Cardiac muscle cell (in vitro differentiated cells and primary cell): ENCODE measurements at regions not wholly inside any gene's neighbourhood (a gene's known extent, or its start where the extent isn't known, plus 50 kb on each side); places are given as distances from the start of the nearest gene placed in this dataset.
"Not testable (repeated sequence)": the region's sequence is repeated elsewhere in the genome, so short reads cannot be mapped to it uniquely, and the experiment has no call there.

Experiments
- DNase-seq, 2 donors: peaks; one replicate each; pipeline versions ENCODE4 v3.0.0 to v3.0.0-alpha.2; 2010 to 2017; ENCODE audit warnings: low read depth in 1 of 2, low spot score in 1 of 2
- H3K27ac ChIP-seq: fragments of 200-600 bp; sonication (generic); 2 replicates; pipeline ENCODE4 v1.5.1; 2016
- H3K27me3 ChIP-seq: fragments of 200-600 bp; sonication (generic); 2 replicates; pipeline ENCODE4 v1.6.0; 2016; ENCODE audit warnings: control low read depth
- H3K36me3 ChIP-seq: fragments of 200-600 bp; sonication (generic); 2 replicates; pipeline ENCODE4 v1.5.1; 2016; ENCODE audit warnings: control low read depth
- H3K4me1 ChIP-seq: fragments of 200-600 bp; sonication (generic); 2 replicates; pipeline ENCODE4 v1.8.1; 2017; ENCODE audit warnings: low read depth, mild to moderate bottlenecking, mixed run types
- H3K4me3 ChIP-seq: fragments of 200-600 bp; sonication (generic); 2 replicates; pipeline ENCODE4 v1.5.1; 2016; ENCODE audit warnings: mild to moderate bottlenecking
- H3K9me3 ChIP-seq: fragments of 200-600 bp; sonication (generic); 2 replicates; pipeline ENCODE4 v1.5.1; 2017; ENCODE audit warnings: low read depth, mild to moderate bottlenecking, control low read depth
- TF ChIP-seq, protein P1 (sequence below): IDR thresholded peaks from 2 replicates; pipeline ENCODE4 v1.5.1; 2012; ENCODE audit warnings: low read depth, mild to moderate bottlenecking, low read length

GRCh38 chr7:115561335-115562110 lies 469.0 kb downstream of the TFEC start:
- Histone ChIP-seq H3K27me3 (no peaks in the 10 kb centered on the region), H3K9me3 (no peaks in the 10 kb centered on the region), H3K4me3 (no peak overlapping the region), H3K36me3 (no peaks in the 10 kb centered on the region), H3K27ac (no peak overlapping the region), H3K4me1 (no peaks in the 10 kb centered on the region)
- TF ChIP-seq, protein P1, sequence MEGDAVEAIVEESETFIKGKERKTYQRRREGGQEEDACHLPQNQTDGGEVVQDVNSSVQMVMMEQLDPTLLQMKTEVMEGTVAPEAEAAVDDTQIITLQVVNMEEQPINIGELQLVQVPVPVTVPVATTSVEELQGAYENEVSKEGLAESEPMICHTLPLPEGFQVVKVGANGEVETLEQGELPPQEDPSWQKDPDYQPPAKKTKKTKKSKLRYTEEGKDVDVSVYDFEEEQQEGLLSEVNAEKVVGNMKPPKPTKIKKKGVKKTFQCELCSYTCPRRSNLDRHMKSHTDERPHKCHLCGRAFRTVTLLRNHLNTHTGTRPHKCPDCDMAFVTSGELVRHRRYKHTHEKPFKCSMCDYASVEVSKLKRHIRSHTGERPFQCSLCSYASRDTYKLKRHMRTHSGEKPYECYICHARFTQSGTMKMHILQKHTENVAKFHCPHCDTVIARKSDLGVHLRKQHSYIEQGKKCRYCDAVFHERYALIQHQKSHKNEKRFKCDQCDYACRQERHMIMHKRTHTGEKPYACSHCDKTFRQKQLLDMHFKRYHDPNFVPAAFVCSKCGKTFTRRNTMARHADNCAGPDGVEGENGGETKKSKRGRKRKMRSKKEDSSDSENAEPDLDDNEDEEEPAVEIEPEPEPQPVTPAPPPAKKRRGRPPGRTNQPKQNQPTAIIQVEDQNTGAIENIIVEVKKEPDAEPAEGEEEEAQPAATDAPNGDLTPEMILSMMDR = peak; percentile 47
- peak in 1 of 2 donors; percentile 95 for DNase-seq

DNA sequence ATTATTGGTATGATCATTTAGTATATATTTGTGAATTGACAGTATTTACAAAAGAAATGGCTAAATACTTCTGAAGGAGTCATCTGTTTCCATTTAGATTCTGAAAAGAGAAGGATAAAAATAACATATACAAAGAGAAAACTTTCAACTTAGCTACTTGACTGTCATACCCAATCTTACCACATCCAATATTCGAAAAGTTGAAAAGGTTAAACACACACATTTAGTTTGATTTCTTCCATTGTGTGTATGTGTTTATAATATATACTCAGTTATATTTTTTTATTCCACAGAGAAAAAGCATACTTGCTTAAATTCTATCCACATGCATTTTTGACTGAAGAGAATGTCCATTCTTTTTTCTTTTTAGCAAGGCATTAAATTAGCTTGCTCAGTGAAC lies 470.7 kb downstream of the TFEC start:
- no peak for DNase-seq
- TF ChIP-seq, protein P1 = no peak
- H3K27ac ChIP-seq = no peak overlapping the region
- no peak overlapping the region for H3K4me3 ChIP-seq
- H3K27me3 ChIP-seq = no peaks in the 10 kb centered on the region
- no peaks in the 10 kb centered on the region for H3K9me3 ChIP-seq
- no peaks in the 10 kb centered on the region for H3K36me3 ChIP-seq
- H3K4me1 ChIP-seq = no peaks in the 10 kb centered on the region

DNA sequence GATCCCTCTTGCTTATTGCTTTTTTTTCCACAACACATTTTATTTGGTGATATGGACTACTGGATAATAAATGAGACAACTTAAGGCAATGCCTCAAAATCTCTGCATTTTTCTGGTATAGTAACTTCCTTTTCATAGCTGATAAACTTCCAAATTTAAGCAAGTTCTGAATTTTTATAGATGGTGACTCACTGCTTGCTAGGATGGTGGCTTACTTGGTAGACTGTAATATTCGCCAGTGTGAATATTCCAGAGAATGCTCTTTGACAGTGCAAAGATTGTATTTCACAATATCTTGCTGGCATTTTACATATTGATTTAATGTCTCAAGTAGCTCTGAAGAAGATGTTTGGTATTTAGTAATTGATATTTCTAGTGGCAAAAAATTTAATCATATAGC lies 472.4 kb downstream of the TFEC start:
- DNase-seq = peak in 1 of 2 donors; percentile 69
- Histone ChIP-seq H3K27ac (no peak overlapping the region), H3K27me3 (no peaks in the 10 kb centered on the region), H3K4me1 (no peaks in the 10 kb centered on the region), H3K9me3 (no peaks in the 10 kb centered on the region), H3K36me3 (no peaks in the 10 kb centered on the region), H3K4me3 (no peak overlapping the region)
- TF ChIP-seq, protein P1 = no peak

GRCh38 chr7:115557296-115557695 lies 473.3 kb downstream of the TFEC start:
- not testable (repeated sequence) for DNase-seq, H3K9me3 ChIP-seq, H3K36me3 ChIP-seq, H3K4me3 ChIP-seq, H3K27me3 ChIP-seq, H3K4me1 ChIP-seq, H3K27ac ChIP-seq

DNA sequence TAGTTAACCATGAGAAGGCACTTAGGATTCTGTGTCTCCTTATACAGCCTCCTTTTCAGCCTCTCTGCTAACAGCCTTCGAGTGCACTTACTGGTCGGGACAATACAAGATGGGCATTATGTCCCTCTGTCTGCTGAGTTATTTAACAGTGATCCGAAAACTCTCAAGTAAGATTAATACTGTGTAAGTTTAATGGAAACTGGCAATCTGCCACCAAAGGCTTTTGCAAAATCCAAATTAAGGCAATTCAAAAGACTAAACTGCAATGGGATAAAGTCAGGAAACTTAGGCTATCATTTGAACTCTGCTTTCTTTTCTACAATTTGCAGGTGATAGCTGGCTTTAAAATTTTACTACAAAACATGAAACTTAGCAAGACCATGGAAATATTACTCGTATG lies 477.8 kb downstream of the TFEC start:
- no peaks in the 10 kb centered on the region for H3K27me3 ChIP-seq
- TF ChIP-seq, protein P1 = no peak
- no peak overlapping the region for H3K4me3 ChIP-seq
- no peaks in the 10 kb centered on the region for H3K4me1 ChIP-seq
- no peaks in the 10 kb centered on the region for H3K9me3 ChIP-seq
- H3K27ac ChIP-seq = no peak overlapping the region
- no peak for DNase-seq
- no peaks in the 10 kb centered on the region for H3K36me3 ChIP-seq

DNA sequence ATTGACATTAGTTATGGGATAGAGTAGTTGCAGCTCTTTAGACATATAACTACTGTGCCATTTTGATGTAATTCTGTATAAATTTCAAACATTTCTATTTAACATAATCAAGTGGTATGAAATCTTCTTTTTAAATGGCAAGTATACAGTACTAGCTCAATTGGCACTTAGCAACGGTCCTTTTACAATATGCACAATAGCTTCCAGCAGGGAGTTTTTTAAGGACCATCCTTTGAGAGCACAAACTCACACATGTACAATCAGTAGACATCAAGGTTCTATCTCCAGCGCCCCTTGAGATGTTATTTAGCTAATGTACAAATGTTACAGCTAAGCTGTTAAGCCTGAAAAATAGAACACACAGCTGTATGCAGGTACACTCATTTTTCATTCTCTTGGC lies 480.7 kb downstream of the TFEC start:
- H3K4me1 ChIP-seq = no peaks in the 10 kb centered on the region
- H3K36me3 ChIP-seq = no peaks in the 10 kb centered on the region
- H3K4me3 ChIP-seq = no peak overlapping the region
- TF ChIP-seq, protein P1 = no peak
- no peaks in the 10 kb centered on the region for H3K9me3 ChIP-seq
- H3K27me3 ChIP-seq = no peaks in the 10 kb centered on the region
- no peak overlapping the region for H3K27ac ChIP-seq
- DNase-seq = no peak
